H1 (cell line): ENCODE measurements at regions not wholly inside any gene's neighbourhood (a gene's known extent, or its start where the extent isn't known, plus 50 kb on each side); places are given as distances from the start of the nearest gene placed in this dataset.

Source experiments
- CTCF ChIA-PET: fragments of 300-600 bp; sonication (Branson Sonifier 250); formaldehyde crosslinking; loops from one replicate; lab custom pipeline; 2021; ENCODE audit not compliant: partially characterized antibody; lab: Charles Lee
- POLR2A ChIA-PET: fragments of 300-600 bp; sonication (Branson Sonifier 250); formaldehyde crosslinking; loops from one replicate; lab custom pipeline; 2021; ENCODE audit warnings: inconsistent platforms; ENCODE audit not compliant: partially characterized antibody; lab: Charles Lee
- DNase-seq, 2 experiments: peaks; one replicate each; pipeline versions ENCODE4 v3.0.0 to v3.0.0-alpha.2; 2010 to 2022; ENCODE audit warnings: low spot score in 2 of 2, low read depth in 1 of 2, mixed read lengths in 1 of 2
- FAIRE-seq: peaks from 2 replicates; lab custom pipeline; 2011; peaks lifted over from hg19 to GRCh38; lab: Jason Lieb, UNC
- H2AFZ ChIP-seq: 2 replicates; pipeline ENCODE4 v1.8.1; 2012; ENCODE audit warnings: low read length, inconsistent platforms
- H2AK5ac ChIP-seq: 2 replicates; pipeline ENCODE4 v1.6.1; 2013; ENCODE audit warnings: low read depth, low read length
- H2BK120ac ChIP-seq: replicated peaks from 2 replicates; pipeline ENCODE3; 2013; ENCODE audit warnings: low read depth, low read length, inconsistent platforms
- H2BK12ac ChIP-seq: 2 replicates; pipeline ENCODE4 v1.6.1; 2013; ENCODE audit warnings: low read depth, low read length
- H2BK15ac ChIP-seq: 2 replicates; pipeline ENCODE4 v1.6.1; 2013; ENCODE audit warnings: low read length
- H2BK20ac ChIP-seq: 2 replicates; pipeline ENCODE4 v1.6.1; 2013; ENCODE audit warnings: low read length
- H2BK5ac ChIP-seq: 2 replicates; pipeline ENCODE4 v1.6.1; 2013; ENCODE audit warnings: low read depth, low read length
- H3K14ac ChIP-seq: 2 replicates; pipeline ENCODE4 v1.6.1; 2013; ENCODE audit warnings: inconsistent platforms; ENCODE audit not compliant: insufficient read length
- H3K18ac ChIP-seq: 2 replicates; pipeline ENCODE4 v1.6.1; 2013; ENCODE audit warnings: low read length; ENCODE audit errors: extremely low read depth
- H3K23ac ChIP-seq: 2 replicates; pipeline ENCODE4 v1.6.1; 2013; ENCODE audit warnings: inconsistent platforms; ENCODE audit not compliant: insufficient read length
- H3K23me2 ChIP-seq: 2 replicates; pipeline ENCODE4 v1.6.1; 2013; ENCODE audit warnings: low read depth, low read length
- H3K27ac ChIP-seq: 2 replicates; pipeline ENCODE4 v1.6.1; 2011; ENCODE audit warnings: low read depth, low read length, inconsistent platforms
- H3K27me3 ChIP-seq, 4 experiments: replicated peaks in 1 of 4; 1 replicate in 1 of 4; 2 replicates in 3 of 4; pipeline versions ENCODE4 v1.6.1 to v1.8.1; 2011 to 2013; ENCODE audit warnings: low read length in 3 of 4, mild to moderate bottlenecking in 3 of 4, inconsistent platforms in 2 of 4, mixed read lengths in 2 of 4, moderate library complexity in 1 of 4; ENCODE audit not compliant: control insufficient read depth in 3 of 4, insufficient read depth in 3 of 4; ENCODE audit errors: extremely low read depth in 1 of 4
- H3K36me3 ChIP-seq, 4 experiments: 2 replicates each; pipeline versions ENCODE4 v1.6.1 to v1.8.1; 2011 to 2013; ENCODE audit warnings: mild to moderate bottlenecking in 4 of 4, low read length in 3 of 4, moderate library complexity in 2 of 4, control low read depth in 1 of 4, inconsistent platforms in 1 of 4; ENCODE audit not compliant: insufficient read depth in 4 of 4, control insufficient read depth in 2 of 4
- H3K4ac ChIP-seq: replicated peaks from 2 replicates; pipeline ENCODE3; 2013; ENCODE audit warnings: low read length, low read depth, mixed read lengths, inconsistent platforms; ENCODE audit not compliant: insufficient read length
- H3K4me1 ChIP-seq, 4 experiments: replicated peaks in 1 of 4; 1 replicate in 1 of 4; 2 replicates in 3 of 4; pipeline versions ENCODE4 v1.6.1 to v1.8.1; 2011 to 2013; ENCODE audit warnings: low read length in 3 of 4, inconsistent platforms in 2 of 4, mixed read lengths in 1 of 4; ENCODE audit not compliant: insufficient read depth in 4 of 4, control insufficient read depth in 3 of 4
- H3K4me2 ChIP-seq, 2 experiments: 2 replicates each; pipeline versions ENCODE4 v1.6.1 to v1.8.1; 2011 to 2013; ENCODE audit warnings: low read depth in 2 of 2, low read length in 2 of 2, control low read depth in 1 of 2, inconsistent platforms in 1 of 2, mild to moderate bottlenecking in 1 of 2; ENCODE audit not compliant: insufficient read depth in 1 of 2
- H3K4me3 ChIP-seq, 4 experiments: fragments of 200-600, 300-600 bp in 1 of 4; sonication (generic), shearing (Covaris generic), sonication (Bioruptor Twin) in 1 of 4; 2 replicates each; pipeline versions ENCODE4 v1.5.1 to v1.8.1; 2011 to 2016; ENCODE audit warnings: low read length in 4 of 4, low read depth in 3 of 4, control low read depth in 2 of 4, inconsistent platforms in 2 of 4, mild to moderate bottlenecking in 2 of 4, mixed read lengths in 1 of 4, moderate library complexity in 1 of 4; ENCODE audit not compliant: insufficient read depth in 2 of 4; ENCODE audit errors: extremely low read depth in 1 of 4
- H3K56ac ChIP-seq: replicated peaks from 2 replicates; pipeline ENCODE3; 2013; ENCODE audit warnings: low read depth, mild to moderate bottlenecking, mixed read lengths, low read length, inconsistent platforms; ENCODE audit not compliant: insufficient read length
- H3K79me1 ChIP-seq: 2 replicates; pipeline ENCODE4 v1.6.1; 2013; ENCODE audit warnings: low read depth, low read length, control low read depth
- H3K79me2 ChIP-seq, 2 experiments: 2 replicates each; pipeline versions ENCODE4 v1.6.1 to v1.8.1; 2012 to 2013; ENCODE audit warnings: low read length in 2 of 2, mild to moderate bottlenecking in 2 of 2, inconsistent platforms in 1 of 2; ENCODE audit not compliant: insufficient read depth in 2 of 2, control insufficient read depth in 1 of 2
- H3K9ac ChIP-seq, 4 experiments: replicated peaks in 1 of 4; 1 replicate in 1 of 4; 2 replicates in 3 of 4; pipeline versions ENCODE4 v1.6.1 to v1.8.1; 2011 to 2013; ENCODE audit warnings: low read depth in 3 of 4, low read length in 3 of 4, control low read depth in 2 of 4, mild to moderate bottlenecking in 2 of 4, moderate library complexity in 2 of 4, inconsistent platforms in 1 of 4; ENCODE audit errors: extremely low read depth in 1 of 4
- H3K9me3 ChIP-seq, 2 experiments: 2 replicates each; pipeline versions ENCODE4 v1.6.1 to v1.8.1; 2012 to 2013; ENCODE audit warnings: mild to moderate bottlenecking in 2 of 2, moderate library complexity in 2 of 2, control low read depth in 1 of 2, inconsistent platforms in 1 of 2, low read depth in 1 of 2, low read length in 1 of 2, mixed read lengths in 1 of 2; ENCODE audit not compliant: insufficient read depth in 2 of 2
- H4K20me1 ChIP-seq, 2 experiments: replicated peaks in 1 of 2; 2 replicates each; pipeline versions ENCODE3 to v1.8.1; 2011 to 2013; ENCODE audit warnings: inconsistent platforms in 2 of 2, low read length in 2 of 2, mild to moderate bottlenecking in 1 of 2; ENCODE audit not compliant: insufficient read depth in 2 of 2, control insufficient read depth in 1 of 2
- H4K5ac ChIP-seq: 2 replicates; pipeline ENCODE4 v1.6.1; 2013; ENCODE audit warnings: low read length, low read depth, mixed read lengths, inconsistent platforms; ENCODE audit not compliant: insufficient read length
- H4K8ac ChIP-seq: 2 replicates; pipeline ENCODE4 v1.8.0; 2013; ENCODE audit warnings: mild to moderate bottlenecking, moderate library complexity, low read length, inconsistent platforms; ENCODE audit not compliant: insufficient read depth; ENCODE audit errors: extremely low read depth
- H4K91ac ChIP-seq: replicated peaks from 2 replicates; pipeline ENCODE3; 2013; ENCODE audit warnings: low read length, mixed read lengths, inconsistent platforms; ENCODE audit not compliant: insufficient read length
- ASH2L ChIP-seq: fragments of 200-600, 300-600 bp; sonication (generic); IDR thresholded peaks from one replicate; pipeline ENCODE4 v1.7.1; 2017; ENCODE audit warnings: low read length
- BACH1 ChIP-seq: IDR thresholded peaks from 2 replicates; pipeline ENCODE4 v1.6.1; 2012; ENCODE audit warnings: low read length, improper control_type of control experiment
- EZH2 ChIP-seq: fragments of 200-600 bp; sonication (generic); IDR thresholded peaks from 2 replicates; pipeline ENCODE4 v1.7.1; 2012; ENCODE audit warnings: low read depth, mild to moderate bottlenecking, moderate library complexity, low read length, inconsistent platforms; ENCODE audit not compliant: severe bottlenecking
- FOSL1 ChIP-seq: IDR thresholded peaks from 2 replicates; pipeline ENCODE4 v1.6.1; 2011; ENCODE audit warnings: mild to moderate bottlenecking, low read depth, low read length, moderate library complexity; ENCODE audit not compliant: insufficient read depth
- NRF1 ChIP-seq: IDR thresholded peaks from 2 replicates; pipeline ENCODE4 v1.6.1; 2011; ENCODE audit warnings: mild to moderate bottlenecking, low read depth, low read length, improper control_type of control experiment
- RNF2 ChIP-seq: fragments of 200-900, 300-1000 bp; sonication (generic); IDR thresholded peaks from 2 replicates; pipeline ENCODE4 v1.7.1; 2016; ENCODE audit warnings: borderline replicate concordance, low read depth, mild to moderate bottlenecking, antibody characterized with exemption, low read length; ENCODE audit not compliant: poor library complexity, severe bottlenecking; ENCODE audit errors: missing control alignments
- SP1 ChIP-seq: IDR thresholded peaks from 2 replicates; pipeline ENCODE4 v1.6.1; 2011; ENCODE audit warnings: low read depth, low read length
- SUZ12 ChIP-seq: fragments of 200-600 bp; sonication (generic); IDR thresholded peaks from 2 replicates; pipeline ENCODE4 v1.6.1; 2012; ENCODE audit warnings: mild to moderate bottlenecking, inconsistent platforms, low read length, moderate library complexity, mixed read lengths
- YY1 ChIP-seq: IDR thresholded peaks from 2 replicates; pipeline ENCODE4 v1.6.1; 2011; ENCODE audit warnings: low read depth, mild to moderate bottlenecking, low read length
- WGBS, 2 experiments: shearing (Covaris generic) in 1 of 2; methylation state at CpG; one replicate each; pipeline versions ENCODE4 v1.1.6 to v1.1.7; 2013 to 2015; ENCODE audit warnings: low lambda C conversion rate in 2 of 2, mixed read lengths in 2 of 2, inconsistent platforms in 1 of 2, low coverage in 1 of 2, missing lambda C conversion rate in 1 of 2; ENCODE audit not compliant: insufficient replicate concordance in 2 of 2, insufficient coverage in 1 of 2, insufficient read length in 1 of 2; ENCODE audit errors: extremely low coverage in 1 of 2, missing lambda C conversion rate in 1 of 2; 5-methylcytosine and 5-hydroxymethylcytosine counted together
- TF ChIP-seq, protein P1 (sequence below), 3 experiments: IDR thresholded peaks; 1 replicate in 2 of 3; 2 replicates in 1 of 3; pipeline versions ENCODE4 v1.5.1 to v1.6.1; 2011; ENCODE audit warnings: low read length in 3 of 3, mild to moderate bottlenecking in 3 of 3, inconsistent platforms in 2 of 3, low read depth in 1 of 3, moderate library complexity in 1 of 3; ENCODE audit not compliant: insufficient read depth in 1 of 3; ENCODE audit errors: control extremely low read depth in 1 of 3
- TF ChIP-seq, protein P2 (sequence below): IDR thresholded peaks from 2 replicates; pipeline ENCODE4 v1.6.1; 2011; ENCODE audit warnings: low read depth, mild to moderate bottlenecking, low read length; ENCODE audit not compliant: insufficient read depth

DNA sequence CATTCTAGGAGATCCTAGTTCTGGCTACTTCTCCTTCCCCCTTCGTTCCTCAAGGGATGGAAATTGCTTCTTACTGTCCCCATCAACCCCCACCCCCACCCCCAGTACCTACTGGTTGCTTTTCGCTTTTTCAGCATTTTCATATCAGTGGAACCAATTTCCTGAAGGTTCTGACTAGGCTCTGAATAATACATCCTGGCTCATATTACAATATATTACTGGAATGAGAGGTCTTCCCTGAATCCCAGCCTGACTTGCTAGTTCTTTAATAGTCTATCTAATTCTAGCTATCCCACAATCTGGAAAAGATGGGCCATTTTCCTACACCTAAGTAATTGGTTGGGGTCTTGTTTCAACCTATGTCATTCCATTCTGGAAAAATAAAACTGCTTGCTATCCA, 207.4 kb downstream of the COG6 start:
- Histone ChIP-seq H4K8ac (no peak overlapping the region), H3K18ac (no peak overlapping the region), H3K27ac (no peak overlapping the region), H3K4me3 (no peak overlapping the region), H3K56ac (no peak overlapping the region), H3K27me3 (no peaks in the 10 kb centered on the region), H3K23me2 (no peaks in the 10 kb centered on the region), H3K9ac (no peak overlapping the region), H3K79me1 (no peaks in the 10 kb centered on the region), H2BK12ac (no peak overlapping the region), H3K36me3 (no peaks in the 10 kb centered on the region), H3K9me3 (no peaks in the 10 kb centered on the region), H4K5ac (no peak overlapping the region), H3K4me2 (no peak overlapping the region), H2AFZ (no peak overlapping the region), H3K14ac (no peak overlapping the region), H2BK15ac (no peak overlapping the region), H4K20me1 (no peaks in the 10 kb centered on the region), H3K4ac (no peak overlapping the region), H2BK120ac (no peak overlapping the region), H3K4me1 (no peaks in the 10 kb centered on the region), H2BK20ac (no peak overlapping the region), H3K79me2 (no peaks in the 10 kb centered on the region), H3K23ac (no peak overlapping the region), H2BK5ac (no peak overlapping the region), H2AK5ac (no peak overlapping the region), H4K91ac (no peak overlapping the region)
- no peak for FAIRE-seq
- POLR2A ChIA-PET = no interaction called here
- 89% methylated on average over 2 of the region's 2 CpGs; no CpG with 5 or more reads in 1 of the 2 experiments for WGBS, 2 experiments
- no peak for DNase-seq
- CTCF ChIA-PET = no interaction called here
- TF ChIP-seq, protein P1, sequence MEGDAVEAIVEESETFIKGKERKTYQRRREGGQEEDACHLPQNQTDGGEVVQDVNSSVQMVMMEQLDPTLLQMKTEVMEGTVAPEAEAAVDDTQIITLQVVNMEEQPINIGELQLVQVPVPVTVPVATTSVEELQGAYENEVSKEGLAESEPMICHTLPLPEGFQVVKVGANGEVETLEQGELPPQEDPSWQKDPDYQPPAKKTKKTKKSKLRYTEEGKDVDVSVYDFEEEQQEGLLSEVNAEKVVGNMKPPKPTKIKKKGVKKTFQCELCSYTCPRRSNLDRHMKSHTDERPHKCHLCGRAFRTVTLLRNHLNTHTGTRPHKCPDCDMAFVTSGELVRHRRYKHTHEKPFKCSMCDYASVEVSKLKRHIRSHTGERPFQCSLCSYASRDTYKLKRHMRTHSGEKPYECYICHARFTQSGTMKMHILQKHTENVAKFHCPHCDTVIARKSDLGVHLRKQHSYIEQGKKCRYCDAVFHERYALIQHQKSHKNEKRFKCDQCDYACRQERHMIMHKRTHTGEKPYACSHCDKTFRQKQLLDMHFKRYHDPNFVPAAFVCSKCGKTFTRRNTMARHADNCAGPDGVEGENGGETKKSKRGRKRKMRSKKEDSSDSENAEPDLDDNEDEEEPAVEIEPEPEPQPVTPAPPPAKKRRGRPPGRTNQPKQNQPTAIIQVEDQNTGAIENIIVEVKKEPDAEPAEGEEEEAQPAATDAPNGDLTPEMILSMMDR (IDR thresholded peaks at IDR 0.05; ENCODE audit: control extremely low read depth in 1 of 3, insufficient read depth in 1 of 3, low read depth in 1 of 3, low read length in 3 of 3) = no peak
- TF ChIP-seq, protein P2, sequence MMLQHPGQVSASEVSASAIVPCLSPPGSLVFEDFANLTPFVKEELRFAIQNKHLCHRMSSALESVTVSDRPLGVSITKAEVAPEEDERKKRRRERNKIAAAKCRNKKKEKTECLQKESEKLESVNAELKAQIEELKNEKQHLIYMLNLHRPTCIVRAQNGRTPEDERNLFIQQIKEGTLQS = no peak
- TF ChIP-seq NRF1 (no peak), ASH2L (no peak), YY1 (no peak), RNF2 (no peak), SUZ12 (no peak), SP1 (no peak), EZH2 (no peak), FOSL1 (no peak), BACH1 (no peak)
